DMS53 treated with DMSO at 0.1 percent for 48 hours (cell line): ENCODE measurements at regions not wholly inside any gene's neighbourhood (a gene's known extent, or its start where the extent isn't known, plus 50 kb on each side); places are given as distances from the start of the nearest gene placed in this dataset.
"Not testable (repeated sequence)": the region's sequence is repeated elsewhere in the genome, so short reads cannot be mapped to it uniquely, and the experiment has no call there.

ENCODE experiments used
- DNase-seq: peaks from one replicate; lab custom pipeline; 2025; ENCODE audit not compliant: unreplicated experiment; lab: John Stamatoyannopoulos, UW

DNA sequence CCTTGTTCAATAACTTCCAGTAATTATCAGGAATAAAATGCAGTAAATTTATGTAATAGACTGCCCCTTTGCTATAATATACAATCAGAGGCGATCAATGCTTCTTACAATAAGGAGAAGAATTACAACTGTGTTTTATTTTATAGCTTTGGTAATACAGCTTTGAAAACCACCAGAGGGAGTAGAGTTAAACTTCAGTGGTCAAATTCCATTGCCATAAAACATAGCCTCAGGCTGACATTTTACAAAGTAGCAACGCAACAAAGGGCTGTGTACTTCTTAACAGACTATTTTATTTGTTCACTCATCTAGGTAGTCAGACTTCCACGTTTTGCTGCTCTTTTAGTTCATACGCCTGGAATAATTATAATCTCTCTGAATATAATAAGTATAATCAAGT is 58.5 kb downstream of the TEX13C start:
- DNase-seq, result no peak

DNA sequence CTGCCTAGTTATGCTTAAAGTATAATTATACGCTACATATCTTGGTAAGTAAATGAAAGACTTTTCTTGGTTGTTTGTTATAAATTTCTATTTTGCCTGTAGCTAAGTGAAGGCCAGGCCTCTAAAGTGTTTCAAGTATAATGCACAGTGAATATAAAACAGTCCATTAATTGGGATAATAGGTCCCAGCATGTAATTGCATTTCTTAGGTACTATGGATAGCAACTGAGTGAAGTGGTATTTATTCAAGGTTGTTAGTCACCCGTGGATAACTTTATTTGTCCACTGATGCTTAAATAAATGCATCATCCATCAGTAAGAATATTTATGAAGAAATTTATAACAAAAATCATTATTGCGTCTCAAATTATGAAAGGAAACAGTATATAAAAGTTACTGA is 59.1 kb downstream of the TEX13C start:
- no peak for DNase-seq

DNA sequence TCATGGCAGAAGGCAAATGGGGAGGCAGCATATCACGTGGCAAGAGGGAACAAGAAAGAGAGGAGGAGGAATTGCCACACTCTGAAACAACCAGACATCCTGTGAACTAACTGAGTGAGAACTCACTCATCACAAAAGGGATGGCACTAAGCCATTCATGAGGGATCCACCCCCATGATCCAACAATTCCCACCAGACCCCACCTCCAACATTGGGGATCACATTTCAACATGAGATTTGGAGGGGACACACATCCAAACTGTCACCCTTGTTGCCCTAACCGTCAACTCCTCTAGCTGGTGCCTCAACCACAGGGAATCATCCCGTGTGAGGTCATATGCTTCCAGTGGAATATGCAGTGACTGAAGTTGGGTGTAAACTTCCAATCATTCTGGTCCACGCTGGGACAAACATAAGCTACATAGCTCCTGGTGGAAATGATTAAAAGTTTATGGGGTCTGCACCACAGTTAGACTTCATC is 62.5 kb downstream of the TEX13C start:
- DNase-seq, result no peak

DNA sequence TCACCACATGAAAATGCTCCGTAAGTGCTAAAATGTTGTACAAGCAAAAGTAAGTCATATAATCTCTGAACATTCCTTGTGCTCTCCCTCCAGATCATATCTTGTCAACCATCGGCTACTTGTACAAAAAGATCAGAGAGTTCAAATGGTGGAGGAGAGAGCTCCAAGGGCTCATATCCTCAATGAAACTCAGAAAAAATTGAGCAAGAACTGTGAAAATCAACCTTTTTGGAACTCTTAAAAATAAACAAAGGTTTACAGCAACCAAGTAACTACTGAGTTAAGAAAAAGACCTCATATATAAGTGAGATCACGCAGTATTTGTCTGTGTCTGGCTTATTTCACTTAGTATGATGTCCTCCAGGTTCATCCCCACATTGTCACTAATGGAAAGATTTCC is 63.2 kb downstream of the TEX13C start:
- no peak for DNase-seq

DNA sequence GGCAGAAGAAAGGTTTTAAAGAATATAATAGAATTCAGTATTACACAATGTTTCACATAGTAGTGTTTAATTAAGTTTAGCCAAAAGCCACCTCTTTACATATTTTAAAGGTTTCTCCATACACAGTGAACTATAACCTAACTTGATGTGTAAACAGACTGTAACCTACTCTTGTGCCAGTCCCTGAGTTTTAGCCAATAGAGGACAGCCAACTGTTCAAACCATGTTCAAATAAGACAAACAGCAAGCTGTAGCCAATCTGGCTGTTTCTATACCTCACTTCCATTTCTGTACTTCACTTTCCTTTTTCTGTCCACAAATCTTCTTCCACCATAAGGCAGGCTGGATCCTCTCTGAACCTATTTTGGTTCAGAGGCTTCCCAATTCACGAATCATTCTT is 65.2 kb downstream of the TEX13C start:
- no peak for DNase-seq

DNA sequence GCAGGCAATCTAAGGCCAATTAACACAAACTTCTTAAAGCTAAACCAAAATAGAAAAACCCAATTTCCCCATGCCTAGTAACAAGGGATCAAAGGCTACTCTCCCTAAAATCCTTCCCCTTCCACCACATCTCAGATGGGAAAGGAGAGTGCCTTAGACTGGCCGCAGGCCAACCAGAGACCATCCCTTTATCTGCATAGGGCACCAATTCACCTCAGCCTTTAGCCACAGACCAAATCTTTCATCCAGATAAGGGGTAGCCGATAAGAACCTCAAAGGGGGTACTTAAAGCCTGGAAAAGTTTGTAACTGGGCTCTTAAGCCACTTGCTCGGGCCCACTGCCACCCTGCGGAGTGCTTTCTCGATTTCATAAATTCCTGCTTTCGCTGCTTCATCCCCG is 68.3 kb downstream of the TEX13C start:
- DNase-seq, result no peak

GRCh38 chrX:125394449-125394848 is 74.8 kb downstream of the TEX13C start:
- DNase-seq, result no peak

GRCh38 chrX:125395626-125396025 is 76.0 kb downstream of the TEX13C start:
- DNase-seq, result no peak

DNA sequence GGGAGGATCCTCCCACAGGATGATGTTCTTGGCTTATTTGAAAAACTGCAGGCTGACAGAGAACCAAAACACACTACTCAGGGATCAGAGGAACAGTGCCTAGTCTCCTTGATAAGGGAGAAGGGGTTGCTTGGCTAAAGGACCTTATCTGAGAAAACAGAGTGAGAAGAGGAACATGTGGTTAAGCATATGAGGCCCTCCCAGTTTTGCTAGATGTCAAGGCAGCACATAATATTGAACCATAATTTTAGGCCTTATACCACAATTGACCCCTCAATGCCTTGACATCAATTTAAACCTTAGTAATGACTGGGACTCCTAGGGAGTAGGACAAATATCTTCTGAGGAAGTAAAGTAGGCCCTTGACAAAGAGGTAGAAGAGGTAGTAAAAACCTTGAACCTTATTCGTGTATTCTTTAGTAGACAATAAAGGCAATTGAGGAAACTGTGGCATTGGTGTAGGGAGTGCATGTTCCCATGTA is 79.3 kb downstream of the TEX13C start:
- no peak for DNase-seq

GRCh38 chrX:125402807-125403206 is 83.1 kb downstream of the TEX13C start:
- no peak for DNase-seq

GRCh38 chrX:125404667-125405160 is 85.0 kb downstream of the TEX13C start:
- no peak for DNase-seq

GRCh38 chrX:125405339-125405738 is 85.7 kb downstream of the TEX13C start:
- DNase-seq, result no peak

- no peak for DNase-seq
Measured at GRCh38 chrX:125407314-125407713, 87.6 kb downstream of the TEX13C start.

DNA sequence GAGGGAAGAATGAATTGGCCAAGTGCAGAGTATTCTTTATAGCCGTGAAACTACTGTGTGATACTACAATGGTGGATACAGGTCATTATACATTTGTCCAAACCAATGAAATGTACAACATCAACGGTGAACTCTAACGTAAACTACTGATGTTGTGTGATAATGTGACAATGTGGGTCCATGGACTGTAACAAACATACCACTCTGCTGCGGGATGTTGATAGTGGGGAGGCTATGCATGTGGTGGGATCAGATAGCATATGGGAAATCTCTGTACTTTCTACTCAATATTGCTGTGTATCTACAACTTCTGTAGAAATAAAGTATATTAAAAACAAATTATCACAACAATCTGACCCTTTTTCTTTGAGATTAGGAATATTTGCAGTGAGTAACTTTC is 101.1 kb downstream of the TEX13C start:
- DNase-seq, result no peak

DNA sequence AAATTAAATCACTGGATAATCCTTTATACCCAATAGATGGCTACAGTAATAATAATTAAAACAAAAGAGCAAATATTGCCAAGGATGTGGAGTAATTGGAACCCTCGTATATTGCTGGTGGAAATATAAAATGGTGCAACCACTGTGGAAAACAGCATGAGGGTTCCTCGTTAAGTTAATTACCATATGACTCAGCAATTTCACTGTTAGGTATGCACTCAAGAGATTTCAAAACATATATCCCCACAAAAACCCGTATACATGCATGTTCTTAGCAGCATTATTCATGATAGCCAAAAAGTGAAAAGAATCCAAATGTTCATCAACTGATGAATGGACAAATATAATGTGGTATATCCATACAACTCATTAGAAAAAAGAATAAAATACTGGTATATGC is 103.3 kb downstream of the TEX13C start:
- no peak for DNase-seq

GRCh38 chrX:125424536-125424935 is 104.9 kb downstream of the TEX13C start:
- no peak for DNase-seq

DNA sequence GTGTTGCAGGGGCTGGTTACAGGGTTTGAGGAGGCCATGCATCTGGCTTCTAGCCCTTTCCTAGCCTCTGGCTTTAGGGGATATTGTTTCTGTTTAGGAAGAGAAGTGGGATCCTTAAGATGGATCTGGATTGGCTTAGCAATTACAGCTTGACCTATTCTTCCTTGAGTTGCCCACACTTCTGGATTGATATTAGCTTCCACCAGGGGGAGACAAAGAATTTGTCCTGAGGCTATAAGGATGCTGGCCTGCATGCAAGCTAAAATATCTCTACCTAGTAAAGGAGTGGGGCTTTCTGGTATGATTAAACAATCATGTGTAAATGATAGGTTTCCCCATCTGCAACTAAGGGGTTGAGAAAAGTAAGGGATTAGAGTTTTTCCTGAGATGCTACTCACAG is 117.2 kb downstream of the TEX13C start:
- DNase-seq, result peak; percentile 51

DNA sequence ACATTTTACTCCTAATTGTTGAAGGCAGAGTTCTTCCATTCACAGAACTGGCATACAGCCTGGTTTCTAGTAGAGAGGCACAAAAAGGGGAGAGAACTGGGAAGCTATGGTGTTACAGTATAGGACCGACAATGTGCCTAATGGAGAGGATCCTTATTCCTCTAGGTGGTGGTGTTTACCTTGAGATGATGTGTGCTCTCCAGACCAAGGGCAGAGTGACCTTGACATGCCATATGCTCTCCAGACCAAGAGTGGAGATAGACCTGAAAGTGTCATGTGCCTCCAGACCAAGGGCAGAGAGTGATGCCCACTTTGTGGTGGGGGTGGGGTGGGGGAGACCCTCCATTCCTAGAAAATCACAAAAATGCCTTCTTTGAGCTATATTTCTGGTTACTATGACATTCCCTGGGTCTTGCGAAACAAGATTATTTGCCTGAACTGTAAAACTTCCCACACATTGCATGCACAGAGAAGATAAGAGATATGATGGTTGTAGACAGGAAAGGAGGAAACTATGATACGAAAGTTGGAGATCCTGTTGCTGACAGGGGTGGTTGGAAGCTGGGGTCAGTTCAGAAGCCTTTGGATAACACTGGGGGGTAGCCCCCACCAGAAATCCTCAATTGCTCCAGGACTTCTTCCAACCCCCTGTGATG is 119.7 kb downstream of the TEX13C start:
- DNase-seq, result no peak

- no peak for DNase-seq
Measured at GRCh38 chrX:125444659-125445058, 125.0 kb downstream of the TEX13C start.

DNA sequence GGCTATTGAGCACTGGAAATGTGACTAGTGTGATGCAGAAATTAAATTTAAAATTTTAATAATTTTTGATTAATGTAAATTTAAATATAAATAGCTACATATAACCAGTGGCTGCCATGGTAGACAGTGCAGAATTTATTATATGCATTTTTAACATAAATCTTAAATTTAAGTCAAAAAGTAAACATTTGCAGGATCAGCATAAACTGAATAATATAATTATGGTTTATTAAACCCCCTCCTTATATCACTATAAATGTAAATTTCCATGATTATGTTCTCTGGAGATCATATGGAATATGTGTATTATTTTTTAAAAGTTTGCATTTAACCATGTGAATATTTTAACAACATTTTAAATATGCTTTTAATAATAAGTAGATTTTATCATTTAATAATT is 155.8 kb downstream of the TEX13C start:
- DNase-seq, result no peak

- no peak for DNase-seq
Measured at GRCh38 chrX:125492439-125492838, 172.8 kb downstream of the TEX13C start.

DNA sequence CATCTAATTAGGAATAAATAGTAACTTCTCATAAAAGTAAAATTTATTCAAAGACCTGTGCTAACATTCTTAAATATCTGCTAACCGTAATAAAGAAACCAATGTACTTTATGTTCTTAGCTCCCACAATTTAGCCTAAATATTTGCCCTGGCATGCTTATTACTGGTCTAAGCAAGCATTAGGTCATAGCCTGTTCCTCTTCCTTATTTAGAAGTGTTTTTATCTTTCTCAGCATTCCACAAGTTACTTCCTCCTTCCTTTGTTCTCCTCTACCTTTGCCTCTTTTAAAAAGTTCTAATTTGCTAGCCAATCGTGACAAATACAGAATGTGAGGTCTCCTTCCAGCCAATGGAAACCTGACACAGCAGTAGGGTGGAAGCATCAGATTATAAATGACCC is 173.3 kb downstream of the TEX13C start:
- DNase-seq, result not testable (repeated sequence)

DNA sequence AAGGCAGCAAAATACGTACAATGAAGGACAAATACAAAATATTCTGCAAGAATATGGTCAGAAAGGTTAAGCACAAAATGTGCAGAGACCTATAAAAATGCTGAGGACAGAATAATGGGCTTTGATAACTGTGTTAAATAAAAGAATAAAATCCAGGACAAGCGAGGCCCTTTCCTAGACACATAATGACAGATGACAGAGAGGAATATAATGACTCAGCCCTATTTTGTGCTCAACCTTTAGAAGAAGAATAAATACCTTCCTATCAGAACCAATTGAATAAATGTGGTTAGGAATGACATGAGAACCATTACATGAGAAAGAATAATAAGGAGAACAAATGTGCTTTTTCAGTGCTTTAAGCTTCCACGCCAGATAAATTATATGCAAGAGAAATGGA is 178.0 kb downstream of the TEX13C start:
- no peak for DNase-seq
